ENCODE measurements at regions not wholly inside any gene's neighbourhood (a gene's known extent, or its start where the extent isn't known, plus 50 kb on each side); places are given as distances from the start of the nearest gene placed in this dataset.
"Not testable (repeated sequence)": the region's sequence is repeated elsewhere in the genome, so short reads cannot be mapped to it uniquely, and the experiment has no call there.

DNA sequence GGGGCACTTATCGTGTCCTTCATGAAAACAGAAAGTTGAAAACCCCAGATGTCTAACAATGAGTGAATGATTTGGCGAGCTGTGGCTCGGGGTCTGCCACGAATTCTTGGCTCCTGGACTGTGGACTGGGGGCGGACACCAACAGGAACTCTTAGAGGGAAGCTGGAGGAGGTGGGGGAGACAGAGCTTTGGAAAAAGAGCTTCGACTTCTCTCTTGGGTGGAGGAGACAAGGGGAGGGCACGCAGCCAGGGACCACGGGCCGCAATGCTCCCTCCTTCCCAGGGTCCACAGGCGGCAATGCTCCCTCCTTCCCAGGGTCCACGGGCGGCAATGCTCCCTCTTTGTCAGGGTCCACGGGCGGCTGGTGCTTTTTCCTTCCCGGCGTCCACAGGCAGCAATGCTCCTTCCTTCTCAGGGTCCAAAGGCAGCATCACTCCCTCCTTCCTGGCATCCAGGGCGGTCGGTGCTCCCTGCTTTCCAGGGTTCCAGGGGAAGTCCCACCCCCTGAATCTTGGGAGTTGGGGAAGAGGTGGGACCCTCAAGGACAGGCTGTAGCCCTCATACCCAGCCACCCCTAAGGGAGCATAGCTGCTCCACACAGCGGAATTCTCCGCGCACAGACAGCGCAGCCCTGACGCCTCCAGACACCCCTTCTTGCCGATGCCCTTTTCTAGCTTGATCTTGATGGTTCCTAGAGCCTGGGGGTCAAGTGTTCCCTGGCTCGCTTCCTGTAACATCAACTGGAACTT lies 149.0 kb downstream of the LAT start:
- H2BK20ac ChIP-seq (ENCODE audit: low read depth, low read length); H3K27ac ChIP-seq (ENCODE audit: insufficient read depth, low read length); H3K36me3 ChIP-seq (ENCODE audit: control insufficient read depth, insufficient read depth, low read length); H3K9me3 ChIP-seq (ENCODE audit: control insufficient read depth, insufficient read depth, low read length); H2AK9ac ChIP-seq (replicated peaks; ENCODE audit: low read depth, low read length, poor library complexity); intact Hi-C loops (cut with micrococcal nuclease); H2BK5ac ChIP-seq (ENCODE audit: low read depth, low read length, poor library complexity, severe bottlenecking); DNase-seq; CTCF ChIA-PET; H3K4ac ChIP-seq (ENCODE audit: low read depth, low read length); H2AK5ac ChIP-seq (ENCODE audit: low read depth, low read length); H3K14ac ChIP-seq (replicated peaks; ENCODE audit: low read depth, low read length); H3K18ac ChIP-seq (ENCODE audit: low read depth, low read length); POLR2A ChIA-PET (ENCODE audit: unreplicated experiment); BruUV-seq (replicated peaks); H2BK120ac ChIP-seq (ENCODE audit: low read depth, low read length); H4K5ac ChIP-seq (ENCODE audit: low read depth, low read length); dilution Hi-C loops (cut with HindIII; ENCODE audit: low sequenced_read_pairs, unreplicated experiment); H3K4me3 ChIP-seq (ENCODE audit: insufficient read depth, low read depth, low read length); H2AFZ ChIP-seq (replicated peaks; ENCODE audit: low read length, poor library complexity); H3K27me3 ChIP-seq (ENCODE audit: control insufficient read depth, insufficient read depth, low read length); H3K9ac ChIP-seq (ENCODE audit: low read depth, low read length); H3K79me1 ChIP-seq (ENCODE audit: low read depth in 1 of 2, low read length in 2 of 2); H3K4me1 ChIP-seq (ENCODE audit: control insufficient read depth, insufficient read depth, low read length); ATAC-seq (ENCODE audit: low read depth); H2BK15ac ChIP-seq (ENCODE audit: low read depth, low read length); in situ Hi-C loops (cut with MboI; ENCODE audit: low sequenced_read_pairs); H4K20me1 ChIP-seq (ENCODE audit: insufficient read depth, low read length); H3K4me2 ChIP-seq (ENCODE audit: low read depth, low read length); H3K23ac ChIP-seq (ENCODE audit: low read depth, low read length); H4K91ac ChIP-seq (ENCODE audit: insufficient read depth, low read depth, low read length); H3K9me1 ChIP-seq (ENCODE audit: insufficient read depth, low read length); H4K8ac ChIP-seq (ENCODE audit: low read depth in 2 of 2, low read length in 2 of 2); H3K56ac ChIP-seq (ENCODE audit: extremely low read depth, insufficient read depth, low read length): not testable (repeated sequence)
- no CpG with 5 or more reads among the region's 25 CpGs for WGBS, 2 experiments (ENCODE audit: extremely low coverage in 2 of 2, insufficient read length in 1 of 2)

DNA sequence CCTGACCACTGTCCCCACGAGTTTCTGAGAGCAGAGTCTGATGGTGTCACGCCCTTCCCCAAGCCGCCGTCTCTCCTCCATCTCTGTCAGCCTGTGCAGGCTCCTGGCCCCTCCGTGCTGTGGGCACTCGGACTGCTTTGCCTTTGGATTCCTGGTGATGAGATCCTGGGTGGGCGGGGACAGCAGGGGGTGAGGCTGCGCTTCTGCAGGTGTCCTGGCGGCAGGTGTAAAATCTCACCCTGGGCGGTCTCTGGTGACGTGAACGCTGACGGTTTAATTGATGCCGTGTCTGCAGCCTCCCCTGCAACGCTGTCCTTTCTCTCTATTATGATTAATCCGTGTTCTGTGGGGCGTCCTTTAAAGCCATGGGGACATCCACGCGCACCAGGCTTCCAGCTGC lies 148.0 kb downstream of the LAT start:
- ATAC-seq (ENCODE audit: low read depth), result not testable (repeated sequence)

More for the DNA sequence above, 148.0 kb downstream of the LAT start:
- H3K4me1 ChIP-seq (ENCODE audit: control insufficient read depth, insufficient read depth, low read length); H3K27me3 ChIP-seq (ENCODE audit: control insufficient read depth, insufficient read depth, low read length); in situ Hi-C loops (cut with MboI; ENCODE audit: low sequenced_read_pairs); H4K91ac ChIP-seq (ENCODE audit: insufficient read depth, low read depth, low read length); H2BK120ac ChIP-seq (ENCODE audit: low read depth, low read length); H3K56ac ChIP-seq (ENCODE audit: extremely low read depth, insufficient read depth, low read length); H3K79me1 ChIP-seq (ENCODE audit: low read depth in 1 of 2, low read length in 2 of 2); H2AK9ac ChIP-seq (replicated peaks; ENCODE audit: low read depth, low read length, poor library complexity); CTCF ChIA-PET; H3K9me3 ChIP-seq (ENCODE audit: control insufficient read depth, insufficient read depth, low read length); H4K20me1 ChIP-seq (ENCODE audit: insufficient read depth, low read length); H3K27ac ChIP-seq (ENCODE audit: insufficient read depth, low read length); H3K4ac ChIP-seq (ENCODE audit: low read depth, low read length); intact Hi-C loops (cut with micrococcal nuclease); H3K9me1 ChIP-seq (ENCODE audit: insufficient read depth, low read length); H2BK15ac ChIP-seq (ENCODE audit: low read depth, low read length); H2BK5ac ChIP-seq (ENCODE audit: low read depth, low read length, poor library complexity, severe bottlenecking); H3K4me3 ChIP-seq (ENCODE audit: insufficient read depth, low read depth, low read length); H2AFZ ChIP-seq (replicated peaks; ENCODE audit: low read length, poor library complexity); H4K8ac ChIP-seq (ENCODE audit: low read depth in 2 of 2, low read length in 2 of 2); H3K4me2 ChIP-seq (ENCODE audit: low read depth, low read length); H2AK5ac ChIP-seq (ENCODE audit: low read depth, low read length); H4K5ac ChIP-seq (ENCODE audit: low read depth, low read length); BruUV-seq (replicated peaks); dilution Hi-C loops (cut with HindIII; ENCODE audit: low sequenced_read_pairs, unreplicated experiment); DNase-seq; POLR2A ChIA-PET (ENCODE audit: unreplicated experiment); H3K14ac ChIP-seq (replicated peaks; ENCODE audit: low read depth, low read length); H3K18ac ChIP-seq (ENCODE audit: low read depth, low read length); H3K23ac ChIP-seq (ENCODE audit: low read depth, low read length); H3K9ac ChIP-seq (ENCODE audit: low read depth, low read length); H2BK20ac ChIP-seq (ENCODE audit: low read depth, low read length); H3K36me3 ChIP-seq (ENCODE audit: control insufficient read depth, insufficient read depth, low read length): not testable (repeated sequence)
- 20% methylated on average over 1 of the region's 19 CpGs; no CpG with 5 or more reads in 1 of the 2 experiments for WGBS, 2 experiments (ENCODE audit: extremely low coverage in 2 of 2, insufficient read length in 1 of 2)

Data from IMR-90 (cell line).